NCI-H510A (cell line): ENCODE measurements at regions not wholly inside any gene's neighbourhood (a gene's known extent, or its start where the extent isn't known, plus 50 kb on each side); places are given as distances from the start of the nearest gene placed in this dataset.

Source experiments
- DNase-seq: peaks from one replicate; lab custom pipeline; 2025; lab: John Stamatoyannopoulos, UW

GRCh38 chr2:51650769-51651168 lies 618.8 kb upstream of the NRXN1 start:
- DNase-seq, result no peak

GRCh38 chr2:51649366-51649765 lies 617.4 kb upstream of the NRXN1 start:
- no peak for DNase-seq

- no peak for DNase-seq
These were observed 606.9 kb upstream of the NRXN1 start for GRCh38 chr2:51638811-51639210.

GRCh38 chr2:51633073-51633472 lies 601.1 kb upstream of the NRXN1 start:
- no peak for DNase-seq

GRCh38 chr2:51629406-51629805 lies 597.5 kb upstream of the NRXN1 start:
- DNase-seq, result no peak

- DNase-seq, result no peak
These were observed 597.0 kb upstream of the NRXN1 start for GRCh38 chr2:51628917-51629316.

- no peak for DNase-seq
These were observed 593.1 kb upstream of the NRXN1 start for GRCh38 chr2:51624995-51625394.

GRCh38 chr2:51620796-51621195 lies 588.9 kb upstream of the NRXN1 start:
- DNase-seq, result no peak

- DNase-seq, result no peak
These were observed 588.0 kb upstream of the NRXN1 start for GRCh38 chr2:51619961-51620360.

- no peak for DNase-seq
These were observed 580.5 kb upstream of the NRXN1 start for GRCh38 chr2:51612387-51612786.

- no peak for DNase-seq
These were observed 569.8 kb upstream of the NRXN1 start for GRCh38 chr2:51601706-51602105.

- DNase-seq, result no peak
These were observed 565.2 kb upstream of the NRXN1 start for GRCh38 chr2:51597086-51597485.

GRCh38 chr2:51595836-51596235 lies 563.9 kb upstream of the NRXN1 start:
- no peak for DNase-seq

GRCh38 chr2:51581636-51582267 lies 549.8 kb upstream of the NRXN1 start:
- no peak for DNase-seq

- no peak for DNase-seq
These were observed 547.5 kb upstream of the NRXN1 start for GRCh38 chr2:51579412-51579811.

- no peak for DNase-seq
These were observed 543.2 kb upstream of the NRXN1 start for GRCh38 chr2:51575181-51575580.

GRCh38 chr2:51559026-51559425 lies 527.1 kb upstream of the NRXN1 start:
- DNase-seq, result no peak

GRCh38 chr2:51553476-51553875 lies 521.5 kb upstream of the NRXN1 start:
- no peak for DNase-seq

- DNase-seq, result no peak
These were observed 503.8 kb upstream of the NRXN1 start for GRCh38 chr2:51535763-51536162.

GRCh38 chr2:51534166-51534565 lies 502.2 kb upstream of the NRXN1 start:
- no peak for DNase-seq

GRCh38 chr2:51528156-51528555 lies 496.2 kb upstream of the NRXN1 start:
- no peak for DNase-seq

GRCh38 chr2:51526766-51527165 lies 494.8 kb upstream of the NRXN1 start:
- no peak for DNase-seq

GRCh38 chr2:51516667-51517066 lies 484.7 kb upstream of the NRXN1 start:
- DNase-seq, result no peak

- DNase-seq, result no peak
These were observed 479.1 kb upstream of the NRXN1 start for GRCh38 chr2:51511002-51511401.

- no peak for DNase-seq
These were observed 478.4 kb upstream of the NRXN1 start for GRCh38 chr2:51510303-51510702.
